Epithelial cell of prostate (primary cell): ENCODE measurements at regions not wholly inside any gene's neighbourhood (a gene's known extent, or its start where the extent isn't known, plus 50 kb on each side); places are given as distances from the start of the nearest gene placed in this dataset.

Source experiments
- DNase-seq: peaks from one replicate; pipeline ENCODE4 v3.0.0-alpha.2; 2011; ENCODE audit warnings: low read depth, low spot score
- H3K27ac ChIP-seq: fragments of 450-650 bp; 2 replicates; pipeline ENCODE4 v1.5.1; 2017; ENCODE audit warnings: mild to moderate bottlenecking

GRCh38 chr17:69760562-69760961 is 314.5 kb upstream of the KCNJ16 start:
- peak overlapping the region; percentile 87 for H3K27ac ChIP-seq
- DNase-seq = no peak

- H3K27ac ChIP-seq = peak overlapping the region; percentile 87
Measured at GRCh38 chr17:69761011-69761410, 314.0 kb upstream of the KCNJ16 start.

GRCh38 chr17:69761767-69762321 is 313.2 kb upstream of the KCNJ16 start:
- DNase-seq = peak; percentile 95
- H3K27ac ChIP-seq = peak overlapping the region; percentile 87

More at GRCh38 chr17:69761011-69761410, 314.0 kb upstream of the KCNJ16 start:
- DNase-seq = no peak

- DNase-seq = no peak
- peak overlapping the region; percentile 87 for H3K27ac ChIP-seq
Measured at GRCh38 chr17:69762359-69762758, 312.7 kb upstream of the KCNJ16 start.

- DNase-seq = no peak
- peak overlapping the region; percentile 87 for H3K27ac ChIP-seq
Measured at GRCh38 chr17:69762766-69763165, 312.3 kb upstream of the KCNJ16 start.

- no peak for DNase-seq
- H3K27ac ChIP-seq = peak overlapping the region; percentile 87
Measured at GRCh38 chr17:69763503-69763902, 311.5 kb upstream of the KCNJ16 start.

- peak overlapping the region; percentile 87 for H3K27ac ChIP-seq
- DNase-seq = no peak
Measured at GRCh38 chr17:69764146-69764545, 310.9 kb upstream of the KCNJ16 start.

- DNase-seq = no peak
- no peak overlapping the region for H3K27ac ChIP-seq
Measured at GRCh38 chr17:69769050-69769449, 306.0 kb upstream of the KCNJ16 start.

GRCh38 chr17:69773081-69773480 is 301.9 kb upstream of the KCNJ16 start:
- DNase-seq = no peak
- H3K27ac ChIP-seq = no peak overlapping the region

GRCh38 chr17:69779378-69780214 is 295.4 kb upstream of the KCNJ16 start:
- no peak for DNase-seq
- H3K27ac ChIP-seq = no peak overlapping the region

GRCh38 chr17:69783865-69784264 is 291.2 kb upstream of the KCNJ16 start:
- DNase-seq = no peak
- no peak overlapping the region for H3K27ac ChIP-seq

GRCh38 chr17:69788957-69789356 is 286.1 kb upstream of the KCNJ16 start:
- no peak overlapping the region for H3K27ac ChIP-seq
- DNase-seq = no peak

- no peak for DNase-seq
- no peak overlapping the region for H3K27ac ChIP-seq
Measured at GRCh38 chr17:69796078-69796477, 278.9 kb upstream of the KCNJ16 start.

GRCh38 chr17:69800870-69801269 is 274.2 kb upstream of the KCNJ16 start:
- DNase-seq = no peak
- no peak overlapping the region for H3K27ac ChIP-seq

- DNase-seq = no peak
- no peak overlapping the region for H3K27ac ChIP-seq
Measured at GRCh38 chr17:69801368-69801767, 273.7 kb upstream of the KCNJ16 start.

GRCh38 chr17:69802045-69802740 is 272.8 kb upstream of the KCNJ16 start:
- no peak overlapping the region for H3K27ac ChIP-seq
- no peak for DNase-seq

GRCh38 chr17:69809331-69809730 is 265.7 kb upstream of the KCNJ16 start:
- peak overlapping the region; percentile 57 for H3K27ac ChIP-seq
- DNase-seq = peak; percentile 73

- DNase-seq = peak; percentile 89
- peak overlapping the region; percentile 57 for H3K27ac ChIP-seq
Measured at GRCh38 chr17:69810326-69810965, 264.6 kb upstream of the KCNJ16 start.

GRCh38 chr17:69812240-69812837 is 262.7 kb upstream of the KCNJ16 start:
- peak; percentile 73 for DNase-seq
- peak overlapping the region; percentile 60 for H3K27ac ChIP-seq

- DNase-seq = no peak
- peak overlapping the region; percentile 60 for H3K27ac ChIP-seq
Measured at GRCh38 chr17:69814031-69814430, 261.0 kb upstream of the KCNJ16 start.
